ENCODE measurements at regions not wholly inside any gene's neighbourhood (a gene's known extent, or its start where the extent isn't known, plus 50 kb on each side); places are given as distances from the start of the nearest gene placed in this dataset.

- 0 out of 2 replicates have a peak, but pooled peaks cover 3% of the 10 kb centered on the region for H3K4me1 ChIP-seq (ENCODE audit: control insufficient read depth, insufficient read depth, low read length)
- no peaks in the 10 kb centered on the region for H3K9me3 ChIP-seq (ENCODE audit: control insufficient read depth, insufficient read depth, low read length)
- H3K27me3 ChIP-seq (ENCODE audit: control insufficient read depth, insufficient read depth, low read length) = no peaks in the 10 kb centered on the region
- H3K27ac ChIP-seq (ENCODE audit: low read length) = no peak overlapping the region
- H3K4me3 ChIP-seq (ENCODE audit: low read length) = no peak overlapping the region
- H3K36me3 ChIP-seq (ENCODE audit: control insufficient read depth, insufficient read depth, low read length) = no peaks in the 10 kb centered on the region
- DNase-seq (ENCODE audit: low read depth, low spot score) = no peak
- WGBS (ENCODE audit: insufficient coverage, insufficient read length) = no CpG with 5 or more reads among the region's 5 CpGs
These were observed 75.9 kb upstream of the DOCK9 start for GRCh38 chr13:99053636-99054233.

- no peak overlapping the region for H3K27ac ChIP-seq (ENCODE audit: low read length)
- H3K4me3 ChIP-seq (ENCODE audit: low read length) = no peak overlapping the region
- H3K27me3 ChIP-seq (ENCODE audit: control insufficient read depth, insufficient read depth, low read length) = no peaks in the 10 kb centered on the region
- no CpG with 5 or more reads among the region's 10 CpGs for WGBS (ENCODE audit: insufficient coverage, insufficient read length)
- no peaks in the 10 kb centered on the region for H3K9me3 ChIP-seq (ENCODE audit: control insufficient read depth, insufficient read depth, low read length)
- 0 out of 2 replicates have a peak, but pooled peaks cover 3% of the 10 kb centered on the region for H3K4me1 ChIP-seq (ENCODE audit: control insufficient read depth, insufficient read depth, low read length)
- DNase-seq (ENCODE audit: low read depth, low spot score) = no peak
- no peaks in the 10 kb centered on the region for H3K36me3 ChIP-seq (ENCODE audit: control insufficient read depth, insufficient read depth, low read length)
These were observed 77.4 kb upstream of the DOCK9 start for GRCh38 chr13:99055281-99055680.

GRCh38 chr13:99055735-99056134, 77.9 kb upstream of the DOCK9 start:
- Histone ChIP-seq H3K4me1 (ENCODE audit: control insufficient read depth, insufficient read depth, low read length) (0 out of 2 replicates have a peak, but pooled peaks cover 3% of the 10 kb centered on the region), H3K4me3 (ENCODE audit: low read length) (no peak overlapping the region), H3K9me3 (ENCODE audit: control insufficient read depth, insufficient read depth, low read length) (no peaks in the 10 kb centered on the region), H3K27me3 (ENCODE audit: control insufficient read depth, insufficient read depth, low read length) (no peaks in the 10 kb centered on the region), H3K36me3 (ENCODE audit: control insufficient read depth, insufficient read depth, low read length) (no peaks in the 10 kb centered on the region), H3K27ac (ENCODE audit: low read length) (no peak overlapping the region)
- no peak for DNase-seq (ENCODE audit: low read depth, low spot score)
- WGBS (ENCODE audit: insufficient coverage, insufficient read length) = no CpG with 5 or more reads among the region's 1 CpG

- Histone ChIP-seq H3K4me3 (ENCODE audit: low read length) (no peak overlapping the region), H3K4me1 (ENCODE audit: control insufficient read depth, insufficient read depth, low read length) (no peaks in the 10 kb centered on the region), H3K27ac (ENCODE audit: low read length) (no peak overlapping the region), H3K27me3 (ENCODE audit: control insufficient read depth, insufficient read depth, low read length) (no peaks in the 10 kb centered on the region), H3K36me3 (ENCODE audit: control insufficient read depth, insufficient read depth, low read length) (no peaks in the 10 kb centered on the region), H3K9me3 (ENCODE audit: control insufficient read depth, insufficient read depth, low read length) (no peaks in the 10 kb centered on the region)
- no peak for DNase-seq (ENCODE audit: low read depth, low spot score)
- no CpG with 5 or more reads among the region's 7 CpGs for whole genome bisulfite sequencing (ENCODE audit: insufficient coverage, insufficient read length)
These were observed 78.6 kb upstream of the DOCK9 start for GRCh38 chr13:99056381-99057014.

- WGBS (ENCODE audit: insufficient coverage, insufficient read length) = no CpG with 5 or more reads among the region's 4 CpGs
- no peak overlapping the region for H3K27ac ChIP-seq (ENCODE audit: low read length)
- no peaks in the 10 kb centered on the region for H3K4me1 ChIP-seq (ENCODE audit: control insufficient read depth, insufficient read depth, low read length)
- no peaks in the 10 kb centered on the region for H3K27me3 ChIP-seq (ENCODE audit: control insufficient read depth, insufficient read depth, low read length)
- H3K4me3 ChIP-seq (ENCODE audit: low read length) = no peak overlapping the region
- DNase-seq (ENCODE audit: low read depth, low spot score) = no peak
- no peaks in the 10 kb centered on the region for H3K36me3 ChIP-seq (ENCODE audit: control insufficient read depth, insufficient read depth, low read length)
- no peaks in the 10 kb centered on the region for H3K9me3 ChIP-seq (ENCODE audit: control insufficient read depth, insufficient read depth, low read length)
These were observed 79.6 kb upstream of the DOCK9 start for GRCh38 chr13:99057310-99057975.

- no peaks in the 10 kb centered on the region for H3K27me3 ChIP-seq (ENCODE audit: control insufficient read depth, insufficient read depth, low read length)
- WGBS (ENCODE audit: insufficient coverage, insufficient read length) = no CpG with 5 or more reads among the region's 8 CpGs
- H3K36me3 ChIP-seq (ENCODE audit: control insufficient read depth, insufficient read depth, low read length) = no peaks in the 10 kb centered on the region
- H3K27ac ChIP-seq (ENCODE audit: low read length) = no peak overlapping the region
- H3K9me3 ChIP-seq (ENCODE audit: control insufficient read depth, insufficient read depth, low read length) = no peaks in the 10 kb centered on the region
- no peaks in the 10 kb centered on the region for H3K4me1 ChIP-seq (ENCODE audit: control insufficient read depth, insufficient read depth, low read length)
- no peak for DNase-seq (ENCODE audit: low read depth, low spot score)
- H3K4me3 ChIP-seq (ENCODE audit: low read length) = no peak overlapping the region
These were observed 80.9 kb upstream of the DOCK9 start for GRCh38 chr13:99058527-99059495.

DNA sequence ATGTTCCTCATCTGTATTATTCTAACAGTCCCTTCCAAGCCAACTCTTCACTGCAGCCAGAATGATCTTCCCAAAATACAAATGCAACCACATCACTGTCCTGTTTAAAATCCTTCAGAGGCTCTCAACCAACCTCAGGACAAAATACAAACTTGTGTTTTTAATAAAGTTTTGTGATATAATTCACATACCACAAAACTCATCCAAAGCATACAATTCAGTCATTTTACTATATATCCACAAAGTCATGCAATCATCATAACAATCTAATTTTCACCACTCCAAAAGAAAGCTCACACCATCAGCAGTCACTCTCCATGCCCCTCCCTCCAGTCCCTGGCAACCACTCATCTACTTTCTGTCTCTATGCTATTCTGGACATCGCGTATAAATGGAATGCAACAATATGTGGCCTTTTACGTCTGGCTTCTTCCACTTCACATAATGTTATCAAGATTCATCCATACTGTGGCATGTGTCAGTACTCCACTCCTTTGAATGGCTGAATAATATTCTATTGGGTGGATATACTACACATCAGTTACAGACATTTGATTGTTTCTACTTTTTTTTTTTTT, 81.7 kb upstream of the DOCK9 start:
- H3K4me3 ChIP-seq (ENCODE audit: low read length) = no peak overlapping the region
- H3K36me3 ChIP-seq (ENCODE audit: control insufficient read depth, insufficient read depth, low read length) = no peaks in the 10 kb centered on the region
- WGBS (ENCODE audit: insufficient coverage, insufficient read length) = no CpG with 5 or more reads among the region's 3 CpGs
- DNase-seq (ENCODE audit: low read depth, low spot score) = no peak
- no peaks in the 10 kb centered on the region for H3K27me3 ChIP-seq (ENCODE audit: control insufficient read depth, insufficient read depth, low read length)
- H3K9me3 ChIP-seq (ENCODE audit: control insufficient read depth, insufficient read depth, low read length) = no peaks in the 10 kb centered on the region
- no peaks in the 10 kb centered on the region for H3K4me1 ChIP-seq (ENCODE audit: control insufficient read depth, insufficient read depth, low read length)
- no peak overlapping the region for H3K27ac ChIP-seq (ENCODE audit: low read length)

DNA sequence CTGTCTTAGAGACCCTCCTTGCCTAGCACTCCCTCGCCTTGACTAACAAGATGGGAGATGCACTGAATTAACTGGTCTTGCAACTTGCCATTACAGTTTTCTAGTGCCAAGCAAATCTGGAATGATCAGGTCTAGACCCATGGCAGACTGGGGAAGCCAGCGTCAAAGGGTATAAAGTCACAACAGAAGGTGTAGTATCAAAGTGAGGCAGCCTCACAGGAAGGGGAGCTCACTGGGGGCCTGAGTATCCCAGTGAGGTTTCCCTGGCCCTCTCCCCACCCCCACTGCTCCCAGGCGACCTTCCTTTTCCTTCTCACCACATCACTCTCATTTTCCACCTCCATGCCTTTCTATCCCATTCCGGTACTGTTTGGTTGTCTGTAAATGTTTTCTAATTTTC, 83.5 kb upstream of the DOCK9 start:
- H3K27me3 ChIP-seq (ENCODE audit: control insufficient read depth, insufficient read depth, low read length) = no peaks in the 10 kb centered on the region
- DNase-seq (ENCODE audit: low read depth, low spot score) = no peak
- no peaks in the 10 kb centered on the region for H3K36me3 ChIP-seq (ENCODE audit: control insufficient read depth, insufficient read depth, low read length)
- no peaks in the 10 kb centered on the region for H3K9me3 ChIP-seq (ENCODE audit: control insufficient read depth, insufficient read depth, low read length)
- WGBS (ENCODE audit: insufficient coverage, insufficient read length) = 100% methylated on average over 1 of the region's 4 CpGs
- no peak overlapping the region for H3K4me3 ChIP-seq (ENCODE audit: low read length)
- no peaks in the 10 kb centered on the region for H3K4me1 ChIP-seq (ENCODE audit: control insufficient read depth, insufficient read depth, low read length)
- no peak overlapping the region for H3K27ac ChIP-seq (ENCODE audit: low read length)

DNA sequence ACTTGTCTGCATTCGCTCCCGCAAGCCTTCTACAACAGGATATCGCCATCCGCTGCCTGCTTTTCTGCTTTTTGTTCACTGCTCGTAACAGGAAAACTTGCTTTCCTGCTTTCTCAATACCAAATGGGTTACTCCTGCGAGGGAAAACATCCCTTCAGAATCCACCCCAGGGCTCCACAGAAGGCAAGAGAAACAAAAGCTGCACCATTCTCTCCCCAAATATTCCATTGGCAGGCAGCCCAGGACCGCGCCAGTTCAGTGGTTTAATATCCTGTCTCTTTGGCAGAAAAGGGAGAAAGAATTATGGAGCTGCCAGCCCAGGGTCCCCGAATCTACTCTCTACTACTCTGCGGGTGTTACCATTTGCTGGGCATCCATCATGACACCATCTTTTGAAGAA, 84.7 kb upstream of the DOCK9 start:
- Histone ChIP-seq H3K4me3 (ENCODE audit: low read length) (no peak overlapping the region), H3K27me3 (ENCODE audit: control insufficient read depth, insufficient read depth, low read length) (no peaks in the 10 kb centered on the region), H3K36me3 (ENCODE audit: control insufficient read depth, insufficient read depth, low read length) (no peaks in the 10 kb centered on the region), H3K9me3 (ENCODE audit: control insufficient read depth, insufficient read depth, low read length) (no peaks in the 10 kb centered on the region), H3K4me1 (ENCODE audit: control insufficient read depth, insufficient read depth, low read length) (no peaks in the 10 kb centered on the region), H3K27ac (ENCODE audit: low read length) (no peak overlapping the region)
- DNase-seq (ENCODE audit: low read depth, low spot score) = no peak
- no CpG with 5 or more reads among the region's 10 CpGs for WGBS (ENCODE audit: insufficient coverage, insufficient read length)

DNA sequence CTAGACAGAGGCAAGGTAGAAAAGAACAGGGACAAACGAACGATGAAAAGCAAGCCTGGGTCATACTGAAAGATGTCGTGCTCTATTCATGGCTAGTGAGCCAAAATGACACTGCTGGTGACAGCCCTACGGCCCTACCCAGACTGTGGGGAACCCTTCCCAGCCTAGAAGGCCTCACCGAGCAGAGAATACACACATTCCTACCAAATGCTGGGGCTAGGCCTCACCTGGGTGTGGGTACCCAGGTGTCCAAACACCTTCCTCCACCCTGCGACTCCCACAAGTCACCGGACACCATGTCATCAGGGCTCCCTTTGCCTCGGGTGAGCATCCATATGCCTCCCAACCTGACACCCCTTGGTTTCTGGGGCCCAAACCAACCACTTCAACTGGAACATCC, 85.3 kb upstream of the DOCK9 start:
- no peaks in the 10 kb centered on the region for H3K9me3 ChIP-seq (ENCODE audit: control insufficient read depth, insufficient read depth, low read length)
- H3K4me1 ChIP-seq (ENCODE audit: control insufficient read depth, insufficient read depth, low read length) = no peaks in the 10 kb centered on the region
- no CpG with 5 or more reads among the region's 8 CpGs for WGBS (ENCODE audit: insufficient coverage, insufficient read length)
- no peak overlapping the region for H3K27ac ChIP-seq (ENCODE audit: low read length)
- H3K27me3 ChIP-seq (ENCODE audit: control insufficient read depth, insufficient read depth, low read length) = no peaks in the 10 kb centered on the region
- DNase-seq (ENCODE audit: low read depth, low spot score) = no peak
- H3K4me3 ChIP-seq (ENCODE audit: low read length) = no peak overlapping the region
- H3K36me3 ChIP-seq (ENCODE audit: control insufficient read depth, insufficient read depth, low read length) = no peaks in the 10 kb centered on the region
